PC-9 (cell line): ENCODE measurements at regions not wholly inside any gene's neighbourhood (a gene's known extent, or its start where the extent isn't known, plus 50 kb on each side); places are given as distances from the start of the nearest gene placed in this dataset.

Experiments used
- BruUV-seq: library from RNA; stranded (reverse); fragments of 400-500 nt; replicated peaks from 2 replicates; lab custom pipeline; 2021; lab: Mats Ljungman, UMichigan
- CTCF ChIA-PET: fragments of 300-600 bp; sonication (Branson Sonifier 250); formaldehyde crosslinking; loops from one replicate; lab custom pipeline; 2022; ENCODE audit warnings: antibody characterized with exemption; lab: Charles Lee
- POLR2A ChIA-PET: fragments of 300-600 bp; sonication (Branson Sonifier 250); formaldehyde crosslinking; loops from one replicate; lab custom pipeline; 2022; ENCODE audit warnings: antibody characterized with exemption; ENCODE audit not compliant: unreplicated experiment; lab: Charles Lee
- DNase-seq, 2 experiments: peaks; one replicate each; pipeline versions ENCODE4 v3.0.0 to v3.0.0-alpha.2; 2015 to 2022; ENCODE audit warnings: mixed read lengths in 1 of 2
- H2AFZ ChIP-seq: fragments of 200-600 bp; sonication (generic); 2 replicates; pipeline ENCODE4 v1.8.1; 2017; ENCODE audit warnings: antibody characterized with exemption
- H3F3A ChIP-seq: fragments of 200-600 bp; sonication (generic); 2 replicates; pipeline ENCODE4 v1.8.1; 2017; ENCODE audit warnings: antibody characterized with exemption, mild to moderate bottlenecking, low read depth; ENCODE audit not compliant: insufficient read depth
- H3K27ac ChIP-seq: fragments of 200-600 bp; sonication (generic); 2 replicates; pipeline ENCODE4 v1.6.1; 2016; ENCODE audit warnings: mixed run types
- H3K27me3 ChIP-seq: fragments of 200-600 bp; sonication (generic); 2 replicates; pipeline ENCODE4 v1.6.1; 2016; ENCODE audit warnings: low read depth, mixed run types; ENCODE audit not compliant: insufficient read depth
- H3K36me3 ChIP-seq: fragments of 200-600 bp; sonication (generic); 2 replicates; pipeline ENCODE4 v1.6.1; 2016; ENCODE audit warnings: low read depth, mixed run types
- H3K4me1 ChIP-seq: fragments of 200-600 bp; sonication (generic); replicated peaks from 2 replicates; pipeline ENCODE4 v1.6.1; 2016; ENCODE audit warnings: mixed run types; ENCODE audit not compliant: insufficient read depth
- H3K4me2 ChIP-seq: fragments of 200-600 bp; sonication (generic); 2 replicates; pipeline ENCODE4 v1.6.1; 2017; ENCODE audit warnings: mixed run types
- H3K4me3 ChIP-seq: fragments of 200-600 bp; sonication (generic); 2 replicates; pipeline ENCODE4 v1.6.1; 2016; ENCODE audit warnings: mixed run types
- H3K79me2 ChIP-seq: fragments of 200-600 bp; sonication (generic); 2 replicates; pipeline ENCODE4 v1.6.1; 2017; ENCODE audit warnings: low read depth, mixed run types
- H3K9me2 ChIP-seq: fragments of 200-600 bp; sonication (generic); 2 replicates; pipeline ENCODE4 v1.8.1; 2017; ENCODE audit warnings: mild to moderate bottlenecking; ENCODE audit not compliant: insufficient read depth
- H3K9me3 ChIP-seq: fragments of 200-600 bp; sonication (generic); 2 replicates; pipeline ENCODE4 v1.8.1; 2016; ENCODE audit warnings: low read depth; ENCODE audit not compliant: insufficient read depth
- H4K20me1 ChIP-seq: fragments of 200-600 bp; sonication (generic); 2 replicates; pipeline ENCODE4 v1.8.1; 2017; ENCODE audit not compliant: insufficient read depth
- EZH2 ChIP-seq: fragments of 200-600 bp; sonication (generic); IDR thresholded peaks from 2 replicates; pipeline ENCODE4 v1.8.0; 2017; ENCODE audit warnings: antibody characterized with exemption, low read depth
- intact Hi-C: fragments of 100-400 bp; cut with micrococcal nuclease; formaldehyde crosslinking; loops from one replicate; pipeline ENCODE4 v1.10.0; 2022; ENCODE audit not compliant: unreplicated experiment
- TF ChIP-seq, protein P1 (sequence below): fragments of 200-600 bp; sonication (generic); conservative IDR thresholded peaks from 2 replicates; pipeline ENCODE4 v1.6.1; 2017; ENCODE audit warnings: mixed run types, antibody characterized with exemption, mild to moderate bottlenecking, moderate library complexity

GRCh38 chr6:82073484-82073883 is 174.1 kb downstream of the IBTK start:
- H3K36me3 ChIP-seq: no peaks in the 10 kb centered on the region
- POLR2A ChIA-PET: no interaction called here
- H3F3A ChIP-seq: no peaks in the 10 kb centered on the region
- DNase-seq: no peak
- no TSS peak for BruUV-seq
- intact Hi-C loops: no loop called here
- TF ChIP-seq, protein P1, sequence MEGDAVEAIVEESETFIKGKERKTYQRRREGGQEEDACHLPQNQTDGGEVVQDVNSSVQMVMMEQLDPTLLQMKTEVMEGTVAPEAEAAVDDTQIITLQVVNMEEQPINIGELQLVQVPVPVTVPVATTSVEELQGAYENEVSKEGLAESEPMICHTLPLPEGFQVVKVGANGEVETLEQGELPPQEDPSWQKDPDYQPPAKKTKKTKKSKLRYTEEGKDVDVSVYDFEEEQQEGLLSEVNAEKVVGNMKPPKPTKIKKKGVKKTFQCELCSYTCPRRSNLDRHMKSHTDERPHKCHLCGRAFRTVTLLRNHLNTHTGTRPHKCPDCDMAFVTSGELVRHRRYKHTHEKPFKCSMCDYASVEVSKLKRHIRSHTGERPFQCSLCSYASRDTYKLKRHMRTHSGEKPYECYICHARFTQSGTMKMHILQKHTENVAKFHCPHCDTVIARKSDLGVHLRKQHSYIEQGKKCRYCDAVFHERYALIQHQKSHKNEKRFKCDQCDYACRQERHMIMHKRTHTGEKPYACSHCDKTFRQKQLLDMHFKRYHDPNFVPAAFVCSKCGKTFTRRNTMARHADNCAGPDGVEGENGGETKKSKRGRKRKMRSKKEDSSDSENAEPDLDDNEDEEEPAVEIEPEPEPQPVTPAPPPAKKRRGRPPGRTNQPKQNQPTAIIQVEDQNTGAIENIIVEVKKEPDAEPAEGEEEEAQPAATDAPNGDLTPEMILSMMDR: no peak
- no peak for TF ChIP-seq EZH2
- H4K20me1 ChIP-seq: no peaks in the 10 kb centered on the region
- no peak overlapping the region for H2AFZ ChIP-seq
- H3K9me2 ChIP-seq: no peaks in the 10 kb centered on the region
- no peaks in the 10 kb centered on the region for H3K9me3 ChIP-seq
- no peak overlapping the region for H3K4me3 ChIP-seq
- H3K79me2 ChIP-seq: no peaks in the 10 kb centered on the region
- H3K4me1 ChIP-seq: no peaks in the 10 kb centered on the region
- H3K27ac ChIP-seq: no peak overlapping the region
- H3K4me2 ChIP-seq: no peak overlapping the region
- CTCF ChIA-PET: no interaction called here
- H3K27me3 ChIP-seq: no peaks in the 10 kb centered on the region

DNA sequence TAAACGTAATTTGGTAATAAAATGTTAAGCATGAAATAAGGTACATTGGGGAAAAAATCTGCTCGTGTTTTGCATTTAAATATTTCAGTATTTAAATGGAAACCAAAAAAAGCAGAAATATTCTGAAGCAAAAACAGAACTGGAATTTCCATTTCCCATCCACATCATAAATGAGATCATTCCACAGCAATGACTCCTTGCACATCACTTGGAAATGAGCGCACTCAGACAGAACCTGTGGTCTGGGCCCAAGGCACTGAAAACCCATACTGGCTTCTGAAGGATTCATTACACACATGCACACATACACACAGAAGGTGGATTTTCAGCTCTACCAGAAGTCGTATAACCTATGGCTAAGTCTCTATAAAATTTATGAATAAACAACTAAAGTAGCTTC is 174.8 kb downstream of the IBTK start:
- no peak for TF ChIP-seq EZH2
- TF ChIP-seq, protein P1: no peak
- Histone ChIP-seq H3F3A (no peaks in the 10 kb centered on the region), H3K27ac (no peak overlapping the region), H3K4me2 (no peak overlapping the region), H3K36me3 (no peaks in the 10 kb centered on the region), H2AFZ (no peak overlapping the region), H4K20me1 (no peaks in the 10 kb centered on the region), H3K4me1 (no peaks in the 10 kb centered on the region), H3K4me3 (no peak overlapping the region), H3K9me2 (no peaks in the 10 kb centered on the region), H3K9me3 (no peaks in the 10 kb centered on the region), H3K79me2 (no peaks in the 10 kb centered on the region), H3K27me3 (no peaks in the 10 kb centered on the region)
- intact Hi-C loops: no loop called here
- DNase-seq: no peak
- no TSS peak for BruUV-seq
- POLR2A ChIA-PET: no interaction called here
- CTCF ChIA-PET: no interaction called here

- no peak for DNase-seq
- H3K9me3 ChIP-seq: no peaks in the 10 kb centered on the region
- TF ChIP-seq, protein P1: no peak
- TF ChIP-seq EZH2: no peak
- H3K27ac ChIP-seq: no peak overlapping the region
- POLR2A ChIA-PET: no interaction called here
- H2AFZ ChIP-seq: no peak overlapping the region
- H3K36me3 ChIP-seq: no peaks in the 10 kb centered on the region
- intact Hi-C loops: no loop called here
- H3K79me2 ChIP-seq: no peaks in the 10 kb centered on the region
- no peak overlapping the region for H3K4me2 ChIP-seq
- CTCF ChIA-PET: no interaction called here
- no peaks in the 10 kb centered on the region for H3K27me3 ChIP-seq
- H3F3A ChIP-seq: no peaks in the 10 kb centered on the region
- H3K4me1 ChIP-seq: no peaks in the 10 kb centered on the region
- H3K4me3 ChIP-seq: no peak overlapping the region
- no peaks in the 10 kb centered on the region for H4K20me1 ChIP-seq
- H3K9me2 ChIP-seq: no peaks in the 10 kb centered on the region
- BruUV-seq: no TSS peak
Measured at GRCh38 chr6:82072121-82072521, 175.4 kb downstream of the IBTK start.
